H1 (cell line): ENCODE measurements at regions not wholly inside any gene's neighbourhood (a gene's known extent, or its start where the extent isn't known, plus 50 kb on each side); places are given as distances from the start of the nearest gene placed in this dataset.

Experiments
- CTCF ChIA-PET: fragments of 300-600 bp; sonication (Branson Sonifier 250); formaldehyde crosslinking; loops from one replicate; lab custom pipeline; 2021; ENCODE audit not compliant: partially characterized antibody; lab: Charles Lee
- POLR2A ChIA-PET: fragments of 300-600 bp; sonication (Branson Sonifier 250); formaldehyde crosslinking; loops from one replicate; lab custom pipeline; 2021; ENCODE audit warnings: inconsistent platforms; ENCODE audit not compliant: partially characterized antibody; lab: Charles Lee
- DNase-seq, 2 experiments: peaks; one replicate each; pipeline versions ENCODE4 v3.0.0 to v3.0.0-alpha.2; 2010 to 2022; ENCODE audit warnings: low spot score in 2 of 2, low read depth in 1 of 2, mixed read lengths in 1 of 2
- FAIRE-seq: peaks from 2 replicates; lab custom pipeline; 2011; peaks lifted over from hg19 to GRCh38; lab: Jason Lieb, UNC
- H2AFZ ChIP-seq: 2 replicates; pipeline ENCODE4 v1.8.1; 2012; ENCODE audit warnings: low read length, inconsistent platforms
- H2AK5ac ChIP-seq: 2 replicates; pipeline ENCODE4 v1.6.1; 2013; ENCODE audit warnings: low read depth, low read length
- H2BK120ac ChIP-seq: replicated peaks from 2 replicates; pipeline ENCODE3; 2013; ENCODE audit warnings: low read depth, low read length, inconsistent platforms
- H2BK12ac ChIP-seq: 2 replicates; pipeline ENCODE4 v1.6.1; 2013; ENCODE audit warnings: low read depth, low read length
- H2BK15ac ChIP-seq: 2 replicates; pipeline ENCODE4 v1.6.1; 2013; ENCODE audit warnings: low read length
- H2BK20ac ChIP-seq: 2 replicates; pipeline ENCODE4 v1.6.1; 2013; ENCODE audit warnings: low read length
- H2BK5ac ChIP-seq: 2 replicates; pipeline ENCODE4 v1.6.1; 2013; ENCODE audit warnings: low read depth, low read length
- H3K14ac ChIP-seq: 2 replicates; pipeline ENCODE4 v1.6.1; 2013; ENCODE audit warnings: inconsistent platforms; ENCODE audit not compliant: insufficient read length
- H3K18ac ChIP-seq: 2 replicates; pipeline ENCODE4 v1.6.1; 2013; ENCODE audit warnings: low read length; ENCODE audit errors: extremely low read depth
- H3K23ac ChIP-seq: 2 replicates; pipeline ENCODE4 v1.6.1; 2013; ENCODE audit warnings: inconsistent platforms; ENCODE audit not compliant: insufficient read length
- H3K23me2 ChIP-seq: 2 replicates; pipeline ENCODE4 v1.6.1; 2013; ENCODE audit warnings: low read depth, low read length
- H3K27ac ChIP-seq: 2 replicates; pipeline ENCODE4 v1.6.1; 2011; ENCODE audit warnings: low read depth, low read length, inconsistent platforms
- H3K27me3 ChIP-seq, 4 experiments: replicated peaks in 1 of 4; 1 replicate in 1 of 4; 2 replicates in 3 of 4; pipeline versions ENCODE4 v1.6.1 to v1.8.1; 2011 to 2013; ENCODE audit warnings: low read length in 3 of 4, mild to moderate bottlenecking in 3 of 4, inconsistent platforms in 2 of 4, mixed read lengths in 2 of 4, moderate library complexity in 1 of 4; ENCODE audit not compliant: control insufficient read depth in 3 of 4, insufficient read depth in 3 of 4; ENCODE audit errors: extremely low read depth in 1 of 4
- H3K36me3 ChIP-seq, 4 experiments: 2 replicates each; pipeline versions ENCODE4 v1.6.1 to v1.8.1; 2011 to 2013; ENCODE audit warnings: mild to moderate bottlenecking in 4 of 4, low read length in 3 of 4, moderate library complexity in 2 of 4, control low read depth in 1 of 4, inconsistent platforms in 1 of 4; ENCODE audit not compliant: insufficient read depth in 4 of 4, control insufficient read depth in 2 of 4
- H3K4ac ChIP-seq: replicated peaks from 2 replicates; pipeline ENCODE3; 2013; ENCODE audit warnings: low read length, low read depth, mixed read lengths, inconsistent platforms; ENCODE audit not compliant: insufficient read length
- H3K4me1 ChIP-seq, 4 experiments: replicated peaks in 1 of 4; 1 replicate in 1 of 4; 2 replicates in 3 of 4; pipeline versions ENCODE4 v1.6.1 to v1.8.1; 2011 to 2013; ENCODE audit warnings: low read length in 3 of 4, inconsistent platforms in 2 of 4, mixed read lengths in 1 of 4; ENCODE audit not compliant: insufficient read depth in 4 of 4, control insufficient read depth in 3 of 4
- H3K4me2 ChIP-seq, 2 experiments: 2 replicates each; pipeline versions ENCODE4 v1.6.1 to v1.8.1; 2011 to 2013; ENCODE audit warnings: low read depth in 2 of 2, low read length in 2 of 2, control low read depth in 1 of 2, inconsistent platforms in 1 of 2, mild to moderate bottlenecking in 1 of 2; ENCODE audit not compliant: insufficient read depth in 1 of 2
- H3K4me3 ChIP-seq, 4 experiments: fragments of 200-600, 300-600 bp in 1 of 4; sonication (generic), shearing (Covaris generic), sonication (Bioruptor Twin) in 1 of 4; 2 replicates each; pipeline versions ENCODE4 v1.5.1 to v1.8.1; 2011 to 2016; ENCODE audit warnings: low read length in 4 of 4, low read depth in 3 of 4, control low read depth in 2 of 4, inconsistent platforms in 2 of 4, mild to moderate bottlenecking in 2 of 4, mixed read lengths in 1 of 4, moderate library complexity in 1 of 4; ENCODE audit not compliant: insufficient read depth in 2 of 4; ENCODE audit errors: extremely low read depth in 1 of 4
- H3K56ac ChIP-seq: replicated peaks from 2 replicates; pipeline ENCODE3; 2013; ENCODE audit warnings: low read depth, mild to moderate bottlenecking, mixed read lengths, low read length, inconsistent platforms; ENCODE audit not compliant: insufficient read length
- H3K79me1 ChIP-seq: 2 replicates; pipeline ENCODE4 v1.6.1; 2013; ENCODE audit warnings: low read depth, low read length, control low read depth
- H3K79me2 ChIP-seq, 2 experiments: 2 replicates each; pipeline versions ENCODE4 v1.6.1 to v1.8.1; 2012 to 2013; ENCODE audit warnings: low read length in 2 of 2, mild to moderate bottlenecking in 2 of 2, inconsistent platforms in 1 of 2; ENCODE audit not compliant: insufficient read depth in 2 of 2, control insufficient read depth in 1 of 2
- H3K9ac ChIP-seq, 4 experiments: replicated peaks in 1 of 4; 1 replicate in 1 of 4; 2 replicates in 3 of 4; pipeline versions ENCODE4 v1.6.1 to v1.8.1; 2011 to 2013; ENCODE audit warnings: low read depth in 3 of 4, low read length in 3 of 4, control low read depth in 2 of 4, mild to moderate bottlenecking in 2 of 4, moderate library complexity in 2 of 4, inconsistent platforms in 1 of 4; ENCODE audit errors: extremely low read depth in 1 of 4
- H3K9me3 ChIP-seq, 2 experiments: 2 replicates each; pipeline versions ENCODE4 v1.6.1 to v1.8.1; 2012 to 2013; ENCODE audit warnings: mild to moderate bottlenecking in 2 of 2, moderate library complexity in 2 of 2, control low read depth in 1 of 2, inconsistent platforms in 1 of 2, low read depth in 1 of 2, low read length in 1 of 2, mixed read lengths in 1 of 2; ENCODE audit not compliant: insufficient read depth in 2 of 2
- H4K20me1 ChIP-seq, 2 experiments: replicated peaks in 1 of 2; 2 replicates each; pipeline versions ENCODE3 to v1.8.1; 2011 to 2013; ENCODE audit warnings: inconsistent platforms in 2 of 2, low read length in 2 of 2, mild to moderate bottlenecking in 1 of 2; ENCODE audit not compliant: insufficient read depth in 2 of 2, control insufficient read depth in 1 of 2
- H4K5ac ChIP-seq: 2 replicates; pipeline ENCODE4 v1.6.1; 2013; ENCODE audit warnings: low read length, low read depth, mixed read lengths, inconsistent platforms; ENCODE audit not compliant: insufficient read length
- H4K8ac ChIP-seq: 2 replicates; pipeline ENCODE4 v1.8.0; 2013; ENCODE audit warnings: mild to moderate bottlenecking, moderate library complexity, low read length, inconsistent platforms; ENCODE audit not compliant: insufficient read depth; ENCODE audit errors: extremely low read depth
- H4K91ac ChIP-seq: replicated peaks from 2 replicates; pipeline ENCODE3; 2013; ENCODE audit warnings: low read length, mixed read lengths, inconsistent platforms; ENCODE audit not compliant: insufficient read length
- ASH2L ChIP-seq: fragments of 200-600, 300-600 bp; sonication (generic); IDR thresholded peaks from one replicate; pipeline ENCODE4 v1.7.1; 2017; ENCODE audit warnings: low read length
- CHD1 ChIP-seq: IDR thresholded peaks from 2 replicates; pipeline ENCODE4 v1.6.1; 2012; ENCODE audit warnings: low read depth, low read length, improper control_type of control experiment
- CTBP2 ChIP-seq: IDR thresholded peaks from 2 replicates; pipeline ENCODE4 v1.7.0; 2011; ENCODE audit warnings: borderline replicate concordance, mild to moderate bottlenecking, moderate library complexity, mixed read lengths, low read length; ENCODE audit not compliant: insufficient read depth, insufficient read length
- EGR1 ChIP-seq: IDR thresholded peaks from 2 replicates; pipeline ENCODE4 v1.6.1; 2011; ENCODE audit warnings: low read depth, low read length, borderline replicate concordance
- EZH2 ChIP-seq: fragments of 200-600 bp; sonication (generic); IDR thresholded peaks from 2 replicates; pipeline ENCODE4 v1.7.1; 2012; ENCODE audit warnings: low read depth, mild to moderate bottlenecking, moderate library complexity, low read length, inconsistent platforms; ENCODE audit not compliant: severe bottlenecking
- JUN ChIP-seq: IDR thresholded peaks from 2 replicates; pipeline ENCODE4 v1.6.1; 2011; ENCODE audit warnings: low read depth, mild to moderate bottlenecking, improper control_type of control experiment, low read length
- PHF8 ChIP-seq: fragments of 200-600 bp; sonication (generic); conservative IDR thresholded peaks from 2 replicates; pipeline ENCODE4 v1.7.1; 2012; ENCODE audit warnings: low read depth, mild to moderate bottlenecking, inconsistent platforms, low read length, moderate library complexity
- SIN3A ChIP-seq, 2 experiments: IDR thresholded peaks in 1 of 2; conservative IDR thresholded peaks in 1 of 2; 2 replicates each; pipeline ENCODE4 v1.6.1; 2011 to 2012; ENCODE audit warnings: low read length in 2 of 2, improper control_type of control experiment in 1 of 2, low read depth in 1 of 2, mild to moderate bottlenecking in 1 of 2
- SIRT6 ChIP-seq: IDR thresholded peaks from one replicate; pipeline ENCODE4 v1.7.1; 2012; ENCODE audit warnings: low read length, inconsistent platforms
- SP1 ChIP-seq: IDR thresholded peaks from 2 replicates; pipeline ENCODE4 v1.6.1; 2011; ENCODE audit warnings: low read depth, low read length
- TAF7 ChIP-seq: optimal IDR thresholded peaks from 2 replicates; pipeline ENCODE3; 2011; ENCODE audit warnings: low read depth, mild to moderate bottlenecking, inconsistent platforms, low read length, moderate library complexity, borderline replicate concordance
- WGBS, 2 experiments: shearing (Covaris generic) in 1 of 2; methylation state at CpG; one replicate each; pipeline versions ENCODE4 v1.1.6 to v1.1.7; 2013 to 2015; ENCODE audit warnings: low lambda C conversion rate in 2 of 2, mixed read lengths in 2 of 2, inconsistent platforms in 1 of 2, low coverage in 1 of 2, missing lambda C conversion rate in 1 of 2; ENCODE audit not compliant: insufficient replicate concordance in 2 of 2, insufficient coverage in 1 of 2, insufficient read length in 1 of 2; ENCODE audit errors: extremely low coverage in 1 of 2, missing lambda C conversion rate in 1 of 2; 5-methylcytosine and 5-hydroxymethylcytosine counted together
- TF ChIP-seq, protein P1 (sequence below): IDR thresholded peaks from 2 replicates; pipeline ENCODE4 v1.6.1; 2011; ENCODE audit warnings: low read depth, mild to moderate bottlenecking, low read length; ENCODE audit not compliant: insufficient read depth

DNA sequence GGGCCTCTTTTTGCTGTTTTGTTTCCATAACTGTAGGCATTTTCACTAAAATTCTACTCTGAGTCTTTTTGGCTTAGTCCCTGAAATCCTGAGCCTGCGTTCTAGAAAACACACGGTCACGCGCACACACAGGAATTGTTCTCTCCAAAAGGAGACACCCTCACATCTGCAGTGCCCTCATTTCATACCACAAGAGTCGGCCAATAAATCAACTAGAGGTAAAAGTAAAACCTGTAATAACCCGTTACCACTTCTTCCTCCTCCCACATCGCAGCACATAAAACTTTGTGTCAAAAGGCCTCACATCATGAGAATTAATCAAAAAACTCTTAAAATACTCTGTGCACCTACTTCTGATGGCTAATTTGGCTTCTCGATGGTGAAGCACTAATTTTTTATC, 133.3 kb upstream of the MGMT start:
- no peak overlapping the region for H3K56ac ChIP-seq
- ChIA-PET CTCF (interaction anchor here (1.0 to 4.7 kb wide), 4 partner anchors 15 to 322 kb away, joined by 3 to 32 read pairs (median 4); no protein-coding TSS in a partner anchor), POLR2A (no interaction called here)
- no peak overlapping the region for H4K8ac ChIP-seq
- H2BK20ac ChIP-seq = no peak overlapping the region
- no peaks in the 10 kb centered on the region for H3K79me2 ChIP-seq
- no peak overlapping the region for H4K91ac ChIP-seq
- H3K79me1 ChIP-seq = no peaks in the 10 kb centered on the region
- no peak overlapping the region for H2BK15ac ChIP-seq
- H3K14ac ChIP-seq = no peak overlapping the region
- H2BK5ac ChIP-seq = no peak overlapping the region
- TF ChIP-seq ASH2L (no peak), SP1 (no peak), SIN3A (conservative IDR thresholded peaks at IDR 0.05 in 1 of 2, IDR thresholded peaks at IDR 0.05 in 1 of 2; ENCODE audit: low read depth in 1 of 2, low read length in 2 of 2) (no peak), PHF8 (no peak), EGR1 (no peak), CTBP2 (no peak), CHD1 (no peak), SIRT6 (no peak), EZH2 (no peak), TAF7 (no peak), JUN (no peak)
- TF ChIP-seq, protein P1, sequence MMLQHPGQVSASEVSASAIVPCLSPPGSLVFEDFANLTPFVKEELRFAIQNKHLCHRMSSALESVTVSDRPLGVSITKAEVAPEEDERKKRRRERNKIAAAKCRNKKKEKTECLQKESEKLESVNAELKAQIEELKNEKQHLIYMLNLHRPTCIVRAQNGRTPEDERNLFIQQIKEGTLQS = no peak
- no peak overlapping the region for H4K5ac ChIP-seq
- no peak overlapping the region for H3K4me2 ChIP-seq
- H3K36me3 ChIP-seq = no peaks in the 10 kb centered on the region
- no peak overlapping the region for H2AFZ ChIP-seq
- no peak overlapping the region for H2BK120ac ChIP-seq
- no peaks in the 10 kb centered on the region for H3K23me2 ChIP-seq
- no peak overlapping the region for H2BK12ac ChIP-seq
- FAIRE-seq = no peak
- 92% methylated on average over 8 of the region's 8 CpGs; no CpG with 5 or more reads in 1 of the 2 experiments for WGBS, 2 experiments
- H3K27me3 ChIP-seq = no peaks in the 10 kb centered on the region
- H3K4ac ChIP-seq = no peak overlapping the region
- H3K23ac ChIP-seq = no peak overlapping the region
- H3K18ac ChIP-seq = no peak overlapping the region
- DNase-seq = no peak
- no peaks in the 10 kb centered on the region for H4K20me1 ChIP-seq
- H3K9me3 ChIP-seq = no peaks in the 10 kb centered on the region
- no peak overlapping the region for H3K4me3 ChIP-seq
- no peak overlapping the region for H2AK5ac ChIP-seq
- H3K9ac ChIP-seq = no peak overlapping the region
- H3K4me1 ChIP-seq = peaks cover 0 to 2% (median under 1%) of the 10 kb centered on the region in 4 experiments; a peak in 4 of 7 replicates
- no peak overlapping the region for H3K27ac ChIP-seq
